Right lobe of liver (tissue), 4 donors: ENCODE measurements at regions not wholly inside any gene's neighbourhood (a gene's known extent, or its start where the extent isn't known, plus 50 kb on each side); places are given as distances from the start of the nearest gene placed in this dataset.

ENCODE experiments used
- POLR2A ChIP-seq: fragments of 450-650 bp; IDR thresholded peaks from one replicate; pipeline ENCODE4 v1.6.1; 2017; ENCODE audit warnings: antibody characterized with exemption, mild to moderate bottlenecking
- TF ChIP-seq, protein P1 (sequence below), 4 donors: fragments of 200-600 bp in 3 of 4; fragments of 450-650 bp in 1 of 4; IDR thresholded peaks; one replicate each; pipeline versions ENCODE4 v1.5.1 to v1.8.0; 2016 to 2022; ENCODE audit warnings: antibody characterized with exemption in 4 of 4, mild to moderate bottlenecking in 2 of 4
- donor health status: DM: no; HTN: no; CAD: no.
- donor health status: DM: no; HTN: no; CAD: no.
- donor health status: DM: no; HTN: yes; CAD: no.

DNA sequence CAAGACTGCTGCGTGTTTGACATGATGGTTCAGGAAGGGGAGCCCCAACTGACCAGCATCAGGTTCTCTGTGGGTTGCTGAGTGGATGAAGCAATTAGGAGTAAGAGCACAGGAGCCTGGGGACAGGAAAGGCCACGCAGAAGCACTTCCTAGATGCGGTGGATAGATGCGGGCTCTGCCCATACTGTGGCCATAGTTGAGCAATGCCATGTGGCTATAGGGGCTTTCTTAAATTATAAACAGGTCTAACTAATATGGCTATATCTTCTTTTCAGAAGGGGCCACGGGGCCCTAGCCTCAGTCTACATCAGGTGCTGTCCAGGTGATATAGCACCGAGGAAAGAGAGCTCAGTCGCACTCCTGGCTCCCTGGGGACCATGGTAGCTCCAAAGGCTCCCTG lies 198.6 kb downstream of the GADD45G start:
- TF ChIP-seq, protein P1, sequence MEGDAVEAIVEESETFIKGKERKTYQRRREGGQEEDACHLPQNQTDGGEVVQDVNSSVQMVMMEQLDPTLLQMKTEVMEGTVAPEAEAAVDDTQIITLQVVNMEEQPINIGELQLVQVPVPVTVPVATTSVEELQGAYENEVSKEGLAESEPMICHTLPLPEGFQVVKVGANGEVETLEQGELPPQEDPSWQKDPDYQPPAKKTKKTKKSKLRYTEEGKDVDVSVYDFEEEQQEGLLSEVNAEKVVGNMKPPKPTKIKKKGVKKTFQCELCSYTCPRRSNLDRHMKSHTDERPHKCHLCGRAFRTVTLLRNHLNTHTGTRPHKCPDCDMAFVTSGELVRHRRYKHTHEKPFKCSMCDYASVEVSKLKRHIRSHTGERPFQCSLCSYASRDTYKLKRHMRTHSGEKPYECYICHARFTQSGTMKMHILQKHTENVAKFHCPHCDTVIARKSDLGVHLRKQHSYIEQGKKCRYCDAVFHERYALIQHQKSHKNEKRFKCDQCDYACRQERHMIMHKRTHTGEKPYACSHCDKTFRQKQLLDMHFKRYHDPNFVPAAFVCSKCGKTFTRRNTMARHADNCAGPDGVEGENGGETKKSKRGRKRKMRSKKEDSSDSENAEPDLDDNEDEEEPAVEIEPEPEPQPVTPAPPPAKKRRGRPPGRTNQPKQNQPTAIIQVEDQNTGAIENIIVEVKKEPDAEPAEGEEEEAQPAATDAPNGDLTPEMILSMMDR (IDR thresholded peaks at IDR 0.05) = no peak
- no peak for TF ChIP-seq POLR2A
